ENCODE measurements at regions not wholly inside any gene's neighbourhood (a gene's known extent, or its start where the extent isn't known, plus 50 kb on each side); places are given as distances from the start of the nearest gene placed in this dataset.

- H3K4me3 ChIP-seq: no peak overlapping the region
- H3K27ac ChIP-seq: no peak overlapping the region
- no peaks in the 10 kb centered on the region for H3K36me3 ChIP-seq
- DNase-seq: no peak
- intact Hi-C loops (cut with DNase I; ENCODE audit: low total_unique reads): no loop called here
- in situ Hi-C loops (cut with MboI; ENCODE audit: low pct_ligation_motif_present in 1 of 4, low pct_unique_long_range_greater_than_20kb in 1 of 4, low sequenced_read_pairs in 3 of 4): no loop called here
- no peaks in the 10 kb centered on the region for H3K9me3 ChIP-seq
- no peaks in the 10 kb centered on the region for H3K4me1 ChIP-seq
- TF ChIP-seq POLR2AphosphoS5 (IDR thresholded peaks at IDR 0.05): no peak
- TF ChIP-seq CTCF (IDR thresholded peaks at IDR 0.05): no peak
- TF ChIP-seq POLR2A (IDR thresholded peaks at IDR 0.05): no peak
- TF ChIP-seq EP300 (IDR thresholded peaks at IDR 0.05; ENCODE audit: low read depth): no peak
- 48 to 76% methylated on average over 3 to 9 of the region's 9 CpGs for WGBS, 2 donors (ENCODE audit: low coverage in 1 of 2)
- H3K27me3 ChIP-seq: no peaks in the 10 kb centered on the region
These were observed 140.7 kb downstream of the NOL4 start for GRCh38 chr18:34083910-34084535.

DNA sequence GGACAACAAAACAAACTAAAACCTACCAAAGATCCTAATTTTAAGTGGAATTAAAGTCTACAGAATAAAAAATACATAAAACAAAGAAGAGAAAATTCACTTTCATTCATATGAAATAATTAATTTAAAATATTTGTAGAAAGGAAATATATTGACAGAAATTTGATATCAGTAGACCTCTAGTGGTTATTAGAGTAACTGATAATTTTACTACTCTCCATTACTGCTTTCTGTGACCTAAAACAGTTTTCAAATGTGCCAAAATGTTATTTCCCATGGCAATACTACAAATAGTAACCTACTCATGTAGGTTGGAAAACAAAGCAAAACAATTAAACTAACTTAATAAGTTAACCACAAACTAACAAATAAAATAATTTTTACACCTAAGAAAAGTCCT, 147.1 kb downstream of the NOL4 start:
- H3K27ac ChIP-seq: no peak overlapping the region
- no peak overlapping the region for H3K4me3 ChIP-seq
- TF ChIP-seq EP300 (IDR thresholded peaks at IDR 0.05; ENCODE audit: low read depth): no peak
- H3K36me3 ChIP-seq: no peaks in the 10 kb centered on the region
- no peak for DNase-seq
- no peaks in the 10 kb centered on the region for H3K27me3 ChIP-seq
- no peaks in the 10 kb centered on the region for H3K9me3 ChIP-seq
- intact Hi-C loops (cut with DNase I; ENCODE audit: low total_unique reads) (no loop called here), in situ Hi-C loops (cut with MboI; ENCODE audit: low pct_ligation_motif_present in 1 of 4, low pct_unique_long_range_greater_than_20kb in 1 of 4, low sequenced_read_pairs in 3 of 4) (no loop called here)
- H3K4me1 ChIP-seq: no peaks in the 10 kb centered on the region

DNA sequence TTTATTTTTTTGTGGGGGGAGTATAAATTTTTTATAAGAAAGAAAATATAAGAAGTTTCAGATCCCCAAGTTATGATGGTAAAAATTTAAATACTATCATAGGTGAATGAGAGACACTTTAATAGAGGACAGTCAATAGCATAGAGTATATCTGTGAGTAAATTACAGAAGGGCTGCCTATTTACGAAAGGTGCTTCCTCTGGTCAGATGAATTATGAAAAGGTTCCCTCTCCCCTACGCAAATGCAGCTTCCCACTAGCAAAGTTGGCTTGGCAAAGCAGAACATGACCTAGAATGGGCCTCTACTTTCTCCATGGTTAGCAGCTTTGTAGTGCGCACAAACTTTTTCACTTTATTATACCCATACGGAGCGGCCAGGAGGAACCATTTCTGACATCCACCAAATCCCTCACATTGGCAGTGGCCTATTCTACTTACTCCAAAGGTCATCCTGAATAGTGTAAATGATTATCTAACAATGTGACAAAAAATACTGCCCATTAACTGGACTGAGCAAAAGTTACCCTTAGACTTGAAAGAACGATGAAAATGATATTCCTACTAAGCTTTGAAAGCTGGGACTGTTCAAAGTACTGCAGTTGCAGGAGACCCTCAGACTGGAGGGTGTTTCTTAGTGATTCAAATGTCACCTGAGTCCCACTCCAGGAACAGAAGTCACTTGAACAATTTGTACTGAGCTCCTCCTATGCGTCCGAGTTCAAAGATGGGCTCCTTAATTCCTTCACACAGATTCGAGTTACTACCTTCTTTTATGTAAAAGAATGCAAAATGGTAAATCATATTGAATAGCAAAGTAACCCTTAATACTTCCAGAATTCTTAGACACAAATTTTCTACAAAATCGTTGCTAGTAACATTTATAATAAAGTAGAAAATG, 148.5 kb downstream of the NOL4 start:
- 82 to 93% methylated on average over 8 to 10 of the region's 10 CpGs for WGBS, 2 donors (ENCODE audit: low coverage in 1 of 2)
- Histone ChIP-seq H3K27ac (no peak overlapping the region), H3K4me1 (no peaks in the 10 kb centered on the region), H3K27me3 (no peaks in the 10 kb centered on the region), H3K9me3 (no peaks in the 10 kb centered on the region), H3K4me3 (no peak overlapping the region), H3K36me3 (no peaks in the 10 kb centered on the region)
- no peak for TF ChIP-seq POLR2AphosphoS5 (IDR thresholded peaks at IDR 0.05)
- no peak for TF ChIP-seq CTCF (IDR thresholded peaks at IDR 0.05)
- no peak for TF ChIP-seq POLR2A (IDR thresholded peaks at IDR 0.05)
- no peak for TF ChIP-seq EP300 (IDR thresholded peaks at IDR 0.05; ENCODE audit: low read depth)
- intact Hi-C loops (cut with DNase I; ENCODE audit: low total_unique reads) (no loop called here), in situ Hi-C loops (cut with MboI; ENCODE audit: low pct_ligation_motif_present in 1 of 4, low pct_unique_long_range_greater_than_20kb in 1 of 4, low sequenced_read_pairs in 3 of 4) (no loop called here)
- no peak for DNase-seq

DNA sequence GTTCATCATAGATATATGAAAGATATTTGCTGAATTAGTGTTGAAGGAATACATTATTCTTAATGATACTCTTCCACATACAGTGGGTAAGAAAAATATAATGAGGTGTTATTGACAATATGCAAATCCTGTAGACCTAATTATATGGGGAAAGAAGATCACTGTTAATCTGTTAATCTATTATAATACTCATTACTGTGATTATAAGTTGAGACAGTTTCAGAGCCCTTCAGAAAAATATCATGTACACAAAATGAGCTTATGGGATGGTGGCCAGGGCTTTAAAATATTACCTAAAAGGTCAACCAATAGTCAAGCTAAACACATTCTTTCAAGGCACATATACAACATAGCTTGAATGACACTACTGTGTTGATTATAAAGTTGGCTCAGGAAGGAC, 163.5 kb downstream of the NOL4 start:
- TF ChIP-seq CTCF (IDR thresholded peaks at IDR 0.05) (no peak), EP300 (IDR thresholded peaks at IDR 0.05; ENCODE audit: low read depth) (no peak), POLR2A (IDR thresholded peaks at IDR 0.05) (no peak), POLR2AphosphoS5 (IDR thresholded peaks at IDR 0.05) (no peak)
- Histone ChIP-seq H3K36me3 (no peaks in the 10 kb centered on the region), H3K27ac (no peak overlapping the region), H3K27me3 (no peaks in the 10 kb centered on the region), H3K4me1 (no peaks in the 10 kb centered on the region), H3K4me3 (no peak overlapping the region), H3K9me3 (no peaks in the 10 kb centered on the region)
- in situ Hi-C loops (cut with MboI; ENCODE audit: low pct_ligation_motif_present in 1 of 4, low pct_unique_long_range_greater_than_20kb in 1 of 4, low sequenced_read_pairs in 3 of 4): no loop called here
- DNase-seq: no peak
- intact Hi-C loops (cut with DNase I; ENCODE audit: low total_unique reads): no loop called here
